CD14-positive monocyte (primary cell): ENCODE measurements at regions not wholly inside any gene's neighbourhood (a gene's known extent, or its start where the extent isn't known, plus 50 kb on each side); places are given as distances from the start of the nearest gene placed in this dataset.
"Not testable (repeated sequence)": the region's sequence is repeated elsewhere in the genome, so short reads cannot be mapped to it uniquely, and the experiment has no call there.

Source experiments
- DNase-seq, 3 donors: peaks; one replicate each; pipeline ENCODE4 v3.0.0-alpha.2; 2011 to 2022
- H2AFZ ChIP-seq: 2 replicates; pipeline ENCODE4 v1.6.0; 2012; ENCODE audit warnings: mild to moderate bottlenecking, low read depth, low read length, inconsistent platforms; ENCODE audit not compliant: insufficient read depth, poor library complexity, severe bottlenecking
- H3K27ac ChIP-seq, 2 donors: 1 replicate in 1 of 2; 2 replicates in 1 of 2; pipeline ENCODE4 v1.5.1; 2012 to 2013; ENCODE audit warnings: low read length in 2 of 2, control low read depth in 1 of 2, inconsistent platforms in 1 of 2, low read depth in 1 of 2, mild to moderate bottlenecking in 1 of 2
- H3K27me3 ChIP-seq, 2 donors: one replicate each; pipeline versions ENCODE4 v1.6.0 to v1.6.1; 2011 to 2013; ENCODE audit warnings: low read length in 2 of 2; ENCODE audit not compliant: control insufficient read depth in 2 of 2, insufficient read depth in 2 of 2
- H3K36me3 ChIP-seq, 2 donors: replicated peaks in 1 of 2; 1 replicate in 1 of 2; 2 replicates in 1 of 2; pipeline versions ENCODE4 v1.5.1 to v1.6.1; 2012 to 2013; ENCODE audit warnings: low read length in 2 of 2, control low read depth in 1 of 2, inconsistent platforms in 1 of 2, mild to moderate bottlenecking in 1 of 2; ENCODE audit not compliant: insufficient read depth in 2 of 2, control insufficient read depth in 1 of 2
- H3K4me1 ChIP-seq, 2 donors: 1 replicate in 1 of 2; 2 replicates in 1 of 2; pipeline versions ENCODE4 v1.5.1 to v1.6.1; 2012 to 2013; ENCODE audit warnings: low read length in 2 of 2, control low read depth in 1 of 2, inconsistent platforms in 1 of 2, mild to moderate bottlenecking in 1 of 2, moderate library complexity in 1 of 2; ENCODE audit not compliant: insufficient read depth in 2 of 2, control insufficient read depth in 1 of 2
- H3K4me2 ChIP-seq: replicated peaks from 2 replicates; pipeline ENCODE3; 2012; ENCODE audit warnings: low read length, moderate library complexity, mild to moderate bottlenecking; ENCODE audit not compliant: poor library complexity, severe bottlenecking; ENCODE audit errors: extremely low read depth
- H3K4me3 ChIP-seq, 3 experiments: fragments of 200-600 bp in 1 of 3; sonication (generic) in 1 of 3; replicated peaks in 1 of 3; 1 replicate in 2 of 3; 2 replicates in 1 of 3; pipeline ENCODE4 v1.5.1; 2011 to 2013; ENCODE audit warnings: low read length in 3 of 3, mild to moderate bottlenecking in 3 of 3, control low read depth in 2 of 3, low read depth in 2 of 3, inconsistent platforms in 1 of 3, moderate library complexity in 1 of 3
- H3K79me2 ChIP-seq: 2 replicates; pipeline ENCODE4 v1.6.0; 2012; ENCODE audit warnings: mild to moderate bottlenecking, control low read depth, inconsistent platforms, low read length, moderate library complexity; ENCODE audit not compliant: insufficient read depth
- H3K9ac ChIP-seq: 2 replicates; pipeline ENCODE4 v1.6.0; 2017; ENCODE audit warnings: low read length, mild to moderate bottlenecking; ENCODE audit not compliant: insufficient read depth, poor library complexity, severe bottlenecking
- H3K9me3 ChIP-seq, 2 donors: replicated peaks in 1 of 2; 1 replicate in 1 of 2; 2 replicates in 1 of 2; pipeline versions ENCODE4 v1.5.1 to v1.6.1; 2012 to 2013; ENCODE audit warnings: low read length in 2 of 2, control low read depth in 1 of 2; ENCODE audit not compliant: control insufficient read depth in 1 of 2, insufficient read depth in 1 of 2
- H4K20me1 ChIP-seq: 2 replicates; pipeline ENCODE4 v1.6.0; 2012; ENCODE audit warnings: mild to moderate bottlenecking, low read length, control low read depth, moderate library complexity; ENCODE audit not compliant: insufficient read depth
- H3K27ac Mint-ChIP-seq, 7 donors: one replicate each; pipeline ENCODE4 v1.8.0; 2020; ENCODE audit warnings: mild to moderate bottlenecking in 7 of 7, mixed read lengths in 7 of 7, moderate library complexity in 6 of 7, inconsistent platforms in 2 of 7
- H3K27me3 Mint-ChIP-seq, 3 donors: one replicate each; pipeline ENCODE4 v1.8.0; 2021 to 2022; ENCODE audit warnings: low read depth in 3 of 3, mild to moderate bottlenecking in 3 of 3, mixed read lengths in 3 of 3, moderate library complexity in 3 of 3, inconsistent platforms in 1 of 3
- H3K36me3 Mint-ChIP-seq, 2 donors: one replicate each; pipeline ENCODE4 v1.8.0; 2020; ENCODE audit warnings: mixed read lengths in 2 of 2, inconsistent platforms in 1 of 2, mild to moderate bottlenecking in 1 of 2
- H3K4me1 Mint-ChIP-seq: one replicate; pipeline ENCODE4 v1.8.0; 2020; ENCODE audit warnings: mild to moderate bottlenecking, mixed read lengths
- H3K4me3 Mint-ChIP-seq, 2 donors: one replicate each; pipeline ENCODE4 v1.8.0; 2020; ENCODE audit warnings: mild to moderate bottlenecking in 2 of 2, mixed read lengths in 2 of 2, moderate library complexity in 1 of 2
- H3K9me3 Mint-ChIP-seq, 7 donors: one replicate each; pipeline ENCODE4 v1.8.0; 2020 to 2022; ENCODE audit warnings: mixed read lengths in 7 of 7, mild to moderate bottlenecking in 6 of 7, moderate library complexity in 6 of 7, inconsistent platforms in 2 of 7
- CTCF ChIP-seq: fragments of 200-600 bp; IDR thresholded peaks from one replicate; pipeline ENCODE4 v1.8.0; 2022; ENCODE audit warnings: antibody characterized with exemption, mild to moderate bottlenecking
- WGBS: methylation state at CpG from one replicate; pipeline ENCODE4 v1.1.5; 2013; ENCODE audit warnings: missing lambda C conversion rate; ENCODE audit not compliant: insufficient coverage; 5-methylcytosine and 5-hydroxymethylcytosine counted together
- intact Hi-C, 2 donors: fragments of 100-400 bp; cut with micrococcal nuclease; formaldehyde crosslinking; loops; one replicate each; pipeline versions ENCODE4 v1.15.0 to v1.15.1; 2023

- H3K36me3 Mint-ChIP-seq, result no peaks in the 10 kb centered on the region
- Histone ChIP-seq H3K4me3 (no peak overlapping the region), H3K4me1 (no peaks in the 10 kb centered on the region), H3K9ac (no peak overlapping the region), H3K4me2 (no peak overlapping the region), H3K79me2 (no peaks in the 10 kb centered on the region), H4K20me1 (no peaks in the 10 kb centered on the region), H3K27me3 (no peaks in the 10 kb centered on the region), H3K27ac (no peak overlapping the region), H2AFZ (no peak overlapping the region), H3K9me3 (peaks cover 12 to 14% of the 10 kb centered on the region in 2 donors), H3K36me3 (no peaks in the 10 kb centered on the region)
- intact Hi-C loops, result no loop called here
- peaks cover 0 to 2% (median 0%) of the 10 kb centered on the region in 3 donors for H3K27me3 Mint-ChIP-seq
- H3K27ac Mint-ChIP-seq, result no peak overlapping the region
- no peak for DNase-seq
- TF ChIP-seq CTCF, result no peak
- no peak overlapping the region for H3K4me3 Mint-ChIP-seq
- H3K4me1 Mint-ChIP-seq, result no peaks in the 10 kb centered on the region
- WGBS, result 100% methylated on average over 4 of the region's 7 CpGs
- H3K9me3 Mint-ChIP-seq, result peaks cover 5 to 24% (median 13%) of the 10 kb centered on the region in 7 donors
Observed at GRCh38 chr16:26464576-26465266, 602.0 kb upstream of the C16orf82 start.

- H3K27ac ChIP-seq, intact Hi-C loops, H3K36me3 Mint-ChIP-seq: not testable (repeated sequence)
Observed at GRCh38 chr16:26474405-26474804, 592.3 kb upstream of the C16orf82 start.

More at GRCh38 chr16:26474405-26474804, 592.3 kb upstream of the C16orf82 start:
- H3K4me2 ChIP-seq, H3K36me3 ChIP-seq, H3K4me1 ChIP-seq, H3K9me3 ChIP-seq, H3K4me1 Mint-ChIP-seq, H3K4me3 Mint-ChIP-seq, H3K9ac ChIP-seq, H2AFZ ChIP-seq, H3K79me2 ChIP-seq, H3K27ac Mint-ChIP-seq, DNase-seq, H4K20me1 ChIP-seq, H3K4me3 ChIP-seq, H3K27me3 ChIP-seq, H3K27me3 Mint-ChIP-seq: not testable (repeated sequence)
- peaks cover 0 to 14% (median 6%) of the 10 kb centered on the region in 7 donors for H3K9me3 Mint-ChIP-seq
- 95% methylated on average over 6 of the region's 10 CpGs for WGBS
